ENCODE measurements at regions not wholly inside any gene's neighbourhood (a gene's known extent, or its start where the extent isn't known, plus 50 kb on each side); places are given as distances from the start of the nearest gene placed in this dataset.
"Not testable (repeated sequence)": the region's sequence is repeated elsewhere in the genome, so short reads cannot be mapped to it uniquely, and the experiment has no call there.

- peak; percentile 8 for DNase-seq
Observed at GRCh38 chr1:144516172-144516571, 54.7 kb upstream of the NBPF15 start.

DNA sequence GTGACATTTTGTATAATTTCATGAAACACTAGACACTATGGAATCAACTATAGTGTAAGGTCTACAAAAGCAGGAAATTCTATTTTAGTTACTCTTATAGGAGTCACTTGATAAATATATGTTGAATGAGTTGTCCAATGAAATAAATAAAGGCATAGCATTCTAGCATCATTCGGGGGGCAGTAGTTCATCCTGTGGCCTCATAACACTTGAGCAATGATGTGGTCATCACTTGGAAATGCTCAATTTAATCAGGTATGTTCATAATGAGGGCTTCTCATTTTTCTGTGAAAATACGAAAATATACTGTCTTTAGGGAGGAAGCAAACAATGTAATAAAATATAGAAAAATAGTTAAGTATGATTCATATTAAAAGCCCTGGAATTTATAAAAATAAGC lies 55.4 kb upstream of the NBPF15 start:
- DNase-seq = peak; percentile 54

DNA sequence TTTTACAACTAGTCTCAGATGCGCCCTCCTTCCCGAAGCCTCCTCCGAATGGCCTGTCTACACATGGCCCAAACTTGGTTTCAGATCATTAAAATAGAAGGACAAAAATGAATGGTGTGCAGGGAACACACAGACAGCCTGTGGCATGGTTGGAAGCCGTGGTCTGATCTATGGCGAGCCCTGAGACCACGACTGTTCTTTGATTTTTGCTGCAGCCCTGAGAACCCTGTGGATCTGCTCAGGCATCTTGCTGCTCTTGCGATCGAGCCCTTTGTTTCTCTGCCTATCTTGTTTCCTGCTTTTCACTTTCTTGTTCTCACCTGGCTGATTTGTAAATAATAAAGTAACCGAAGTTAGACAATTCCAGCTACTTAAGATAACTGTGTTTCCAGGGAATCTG lies 57.0 kb upstream of the NBPF15 start:
- not testable (repeated sequence) for DNase-seq

- peak; percentile 6 for DNase-seq
Observed at GRCh38 chr1:144519528-144520189, 58.2 kb upstream of the NBPF15 start.

DNA sequence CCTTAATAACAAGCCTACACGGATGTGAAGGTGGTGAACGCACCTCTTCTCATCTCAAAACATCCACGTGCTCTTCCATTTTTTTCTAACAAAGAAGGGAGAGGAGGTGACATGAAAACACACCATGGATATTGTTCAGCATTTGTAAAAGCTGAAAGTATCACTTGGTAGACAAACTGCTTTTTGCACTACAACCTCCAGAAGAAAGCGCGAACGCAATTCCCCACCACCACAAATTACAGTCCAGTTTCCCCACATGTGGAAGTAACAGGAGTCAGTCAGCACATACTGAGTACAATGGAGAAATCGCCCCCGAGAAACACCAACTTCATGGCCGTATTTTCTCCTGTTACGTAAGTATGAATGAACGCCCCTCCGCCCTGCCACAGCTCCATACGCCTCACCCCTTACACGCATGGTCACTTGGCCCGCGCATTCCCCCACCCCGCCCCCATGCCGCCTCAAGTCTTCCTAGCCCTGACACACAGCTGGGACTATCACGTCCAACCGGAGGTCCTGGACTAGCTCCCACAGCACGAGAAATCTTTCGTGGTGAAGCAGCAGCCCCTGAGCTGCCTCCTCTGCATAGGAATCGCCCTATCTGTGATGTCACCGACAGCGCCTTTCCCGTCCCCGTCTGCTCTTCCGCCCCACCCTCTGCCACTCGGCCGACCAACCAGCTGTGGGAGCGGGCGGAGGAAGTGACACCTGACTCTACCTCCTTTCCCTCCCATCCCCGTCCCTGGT lies 62.4 kb upstream of the NBPF15 start:
- peak; percentile 44 for DNase-seq

DNA sequence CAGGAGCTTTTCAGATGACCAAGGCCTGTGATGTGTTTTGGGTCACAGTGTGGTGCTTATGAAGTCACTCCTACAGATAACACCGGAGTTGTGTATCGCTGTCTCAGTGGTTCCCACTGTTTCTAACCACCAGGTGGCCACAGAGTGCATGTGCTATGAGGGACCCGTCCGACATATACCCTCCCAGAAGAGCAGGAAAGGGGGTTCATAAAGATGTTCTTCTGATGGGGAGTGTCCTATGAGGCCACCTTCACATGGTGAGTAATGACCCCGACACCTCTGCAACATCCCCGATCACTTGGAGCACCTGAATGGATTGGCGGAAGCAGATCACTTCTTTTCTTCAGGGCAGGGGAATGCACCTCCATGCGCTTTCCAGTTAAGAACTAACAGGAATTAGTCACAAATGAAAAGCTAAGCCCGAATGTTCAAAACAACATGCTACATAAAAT lies 60.5 kb upstream of the PPIAL4F start:
- DNase-seq = not testable (repeated sequence)

GRCh38 chr1:144533480-144533879 lies 59.2 kb upstream of the PPIAL4F start:
- DNase-seq = not testable (repeated sequence)

GRCh38 chr1:144534286-144534685 lies 58.4 kb upstream of the PPIAL4F start:
- not testable (repeated sequence) for DNase-seq

- not testable (repeated sequence) for DNase-seq
Observed at GRCh38 chr1:144536677-144537076, 56.0 kb upstream of the PPIAL4F start.

GRCh38 chr1:144537234-144537633 lies 55.5 kb upstream of the PPIAL4F start:
- not testable (repeated sequence) for DNase-seq

DNA sequence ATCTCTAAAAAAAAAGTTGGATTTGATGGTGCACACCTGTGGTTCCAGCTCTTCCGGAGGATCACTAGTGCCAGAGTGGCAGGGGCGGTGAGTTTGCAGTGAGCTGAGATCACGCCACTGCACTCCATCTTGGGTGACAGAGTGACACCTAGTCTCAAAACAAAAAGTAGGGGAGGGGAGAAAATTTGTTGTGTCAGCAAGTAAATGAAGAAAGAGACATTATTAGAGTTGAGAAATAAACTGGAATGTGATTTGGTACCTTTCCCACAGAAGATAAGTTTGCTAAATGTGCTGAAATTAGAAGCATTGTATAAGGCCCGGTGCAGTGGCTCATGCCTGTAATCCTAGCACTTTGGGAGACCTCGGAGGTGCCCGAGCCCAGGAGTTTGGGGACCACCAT lies 54.0 kb upstream of the PPIAL4F start:
- not testable (repeated sequence) for DNase-seq

- DNase-seq = not testable (repeated sequence)
Observed at GRCh38 chr1:144539191-144539960, 53.3 kb upstream of the PPIAL4F start.

Data from fibroblast of skin of back (primary cell).